Activated naive CD4-positive, alpha-beta T cell treated with anti-CD3 and anti-CD28 coated beads, Interleukin-2, amount 10 ng/mL, durations not matched to agents 7 days and 5 days (primary cell): ENCODE measurements at regions not wholly inside any gene's neighbourhood (a gene's known extent, or its start where the extent isn't known, plus 50 kb on each side); places are given as distances from the start of the nearest gene placed in this dataset.
"Not testable (repeated sequence)": the region's sequence is repeated elsewhere in the genome, so short reads cannot be mapped to it uniquely, and the experiment has no call there.

ENCODE experiments used
- CTCF ChIA-PET: fragments of 350-600 bp; sonication (Branson Sonifier 250); formaldehyde crosslinking; loops from one replicate; lab custom pipeline; 2021; ENCODE audit warnings: antibody characterized with exemption; lab: Charles Lee
- DNase-seq: peaks from one replicate; pipeline ENCODE4 v3.0.0-alpha.2; 2020
- H3K27ac Mint-ChIP-seq: one replicate; pipeline ENCODE4 v1.8.0; 2021; ENCODE audit warnings: mild to moderate bottlenecking, moderate library complexity, mixed read lengths
- H3K27me3 Mint-ChIP-seq: one replicate; pipeline ENCODE4 v1.8.0; 2021; ENCODE audit warnings: mild to moderate bottlenecking, mixed read lengths
- H3K36me3 Mint-ChIP-seq: one replicate; pipeline ENCODE4 v1.8.0; 2021; ENCODE audit warnings: mixed read lengths
- H3K4me1 Mint-ChIP-seq: one replicate; pipeline ENCODE4 v1.8.0; 2021; ENCODE audit warnings: mixed read lengths
- H3K4me3 Mint-ChIP-seq: one replicate; pipeline ENCODE4 v1.8.0; 2021; ENCODE audit warnings: mild to moderate bottlenecking, moderate library complexity, mixed read lengths
- H3K9me3 Mint-ChIP-seq: one replicate; pipeline ENCODE4 v1.8.0; 2021; ENCODE audit warnings: mixed read lengths

GRCh38 chr4:181793096-181793495, 450.1 kb upstream of the TENM3 start:
- H3K27me3 Mint-ChIP-seq: no peaks in the 10 kb centered on the region
- no peaks in the 10 kb centered on the region for H3K36me3 Mint-ChIP-seq
- H3K4me1 Mint-ChIP-seq: no peaks in the 10 kb centered on the region
- H3K4me3 Mint-ChIP-seq: no peak overlapping the region
- DNase-seq: no peak
- CTCF ChIA-PET: no interaction called here
- peaks cover 21% of the 10 kb centered on the region for H3K9me3 Mint-ChIP-seq
- H3K27ac Mint-ChIP-seq: no peak overlapping the region

DNA sequence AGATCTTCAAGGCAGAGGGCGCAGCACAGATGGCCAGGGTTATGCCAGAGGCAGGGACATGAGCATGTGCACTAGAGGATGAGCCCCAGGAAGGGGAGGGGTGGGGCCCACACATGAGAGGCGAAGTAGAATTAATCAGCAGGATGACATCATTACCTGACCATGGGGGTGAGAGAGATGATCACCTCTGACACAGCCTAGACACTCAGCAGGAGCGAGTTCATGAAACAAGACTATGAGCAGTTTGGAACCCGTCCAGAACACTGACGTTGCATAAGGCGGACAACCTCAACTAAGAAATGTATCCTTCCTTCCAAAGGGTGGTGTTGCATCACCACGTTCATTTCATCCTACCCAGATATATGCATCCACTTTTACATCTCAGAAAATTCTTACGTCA, 446.7 kb upstream of the TENM3 start:
- Mint-ChIP-seq H3K4me1 (no peaks in the 10 kb centered on the region), H3K9me3 (peaks cover 19% of the 10 kb centered on the region), H3K4me3 (no peak overlapping the region), H3K27me3 (no peaks in the 10 kb centered on the region), H3K36me3 (no peaks in the 10 kb centered on the region), H3K27ac (no peak overlapping the region)
- DNase-seq: no peak
- CTCF ChIA-PET: no interaction called here

DNA sequence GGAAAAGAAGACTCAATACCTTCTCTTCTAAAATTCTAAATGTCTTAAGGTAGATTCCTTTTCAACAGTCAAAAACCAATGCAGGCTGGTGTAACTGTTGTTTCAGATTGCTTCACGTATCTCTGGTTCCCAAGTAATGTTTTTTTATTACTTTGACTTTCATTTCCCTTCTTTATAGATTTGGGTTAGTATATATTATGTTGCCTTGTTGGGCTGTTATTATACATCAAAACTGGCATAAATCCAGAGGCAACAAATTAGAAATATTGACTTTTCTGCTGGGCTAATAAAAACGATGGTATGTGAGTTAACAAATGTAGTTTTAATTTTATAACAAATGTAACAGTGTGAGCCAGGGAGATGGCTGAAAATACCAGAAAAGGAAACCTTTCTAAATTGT, 444.7 kb upstream of the TENM3 start:
- H3K27me3 Mint-ChIP-seq: no peaks in the 10 kb centered on the region
- no peak for DNase-seq
- no peak overlapping the region for H3K4me3 Mint-ChIP-seq
- CTCF ChIA-PET: no interaction called here
- H3K27ac Mint-ChIP-seq: no peak overlapping the region
- peaks cover 19% of the 10 kb centered on the region for H3K9me3 Mint-ChIP-seq
- no peaks in the 10 kb centered on the region for H3K36me3 Mint-ChIP-seq
- no peaks in the 10 kb centered on the region for H3K4me1 Mint-ChIP-seq

DNA sequence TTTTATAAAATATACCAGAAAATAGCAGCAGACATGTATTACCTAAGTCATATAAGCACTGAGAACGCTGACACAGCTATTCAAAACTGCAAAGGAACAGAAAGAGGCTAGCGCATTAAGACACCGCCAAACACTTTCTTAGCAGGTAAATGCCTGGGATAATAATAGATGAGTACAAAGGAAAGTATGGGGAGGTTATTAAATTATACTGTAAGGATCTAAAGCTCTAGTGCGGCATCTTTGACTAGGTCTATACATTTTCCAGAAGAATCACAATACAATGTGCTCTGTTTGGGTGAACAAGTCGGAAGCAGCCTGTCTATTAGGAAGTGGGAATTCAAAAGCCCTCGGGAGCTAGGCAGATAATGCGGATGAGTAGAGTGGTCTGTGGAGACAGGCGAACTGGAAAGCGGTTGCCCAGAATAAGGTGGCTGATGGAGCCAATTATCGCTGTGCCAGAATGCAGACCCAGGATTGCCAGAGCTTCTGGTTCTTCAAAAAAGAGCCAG, 443.6 kb upstream of the TENM3 start:
- H3K4me1 Mint-ChIP-seq: no peaks in the 10 kb centered on the region
- H3K27me3 Mint-ChIP-seq: no peaks in the 10 kb centered on the region
- no peak overlapping the region for H3K27ac Mint-ChIP-seq
- CTCF ChIA-PET: no interaction called here
- DNase-seq: no peak
- no peak overlapping the region for H3K4me3 Mint-ChIP-seq
- peaks cover 17% of the 10 kb centered on the region for H3K9me3 Mint-ChIP-seq
- H3K36me3 Mint-ChIP-seq: no peaks in the 10 kb centered on the region

GRCh38 chr4:181802207-181802606, 441.0 kb upstream of the TENM3 start:
- Mint-ChIP-seq H3K27me3 (no peaks in the 10 kb centered on the region), H3K4me1 (no peaks in the 10 kb centered on the region), H3K36me3 (no peaks in the 10 kb centered on the region), H3K9me3 (peaks cover 6% of the 10 kb centered on the region), H3K4me3 (no peak overlapping the region), H3K27ac (no peak overlapping the region)
- DNase-seq: no peak
- CTCF ChIA-PET: no interaction called here

GRCh38 chr4:181807771-181808170, 435.4 kb upstream of the TENM3 start:
- H3K36me3 Mint-ChIP-seq: no peaks in the 10 kb centered on the region
- H3K9me3 Mint-ChIP-seq: peaks cover 6% of the 10 kb centered on the region
- DNase-seq: no peak
- H3K4me3 Mint-ChIP-seq: no peak overlapping the region
- H3K4me1 Mint-ChIP-seq: no peaks in the 10 kb centered on the region
- CTCF ChIA-PET: no interaction called here
- H3K27me3 Mint-ChIP-seq: no peaks in the 10 kb centered on the region
- H3K27ac Mint-ChIP-seq: no peak overlapping the region

GRCh38 chr4:181810711-181811110, 432.5 kb upstream of the TENM3 start:
- no peak for DNase-seq
- no peaks in the 10 kb centered on the region for H3K27me3 Mint-ChIP-seq
- H3K9me3 Mint-ChIP-seq: peaks cover 11% of the 10 kb centered on the region
- no peaks in the 10 kb centered on the region for H3K4me1 Mint-ChIP-seq
- H3K4me3 Mint-ChIP-seq: no peak overlapping the region
- no peaks in the 10 kb centered on the region for H3K36me3 Mint-ChIP-seq
- CTCF ChIA-PET: no interaction called here
- H3K27ac Mint-ChIP-seq: no peak overlapping the region

GRCh38 chr4:181811550-181811949, 431.7 kb upstream of the TENM3 start:
- H3K36me3 Mint-ChIP-seq, H3K27ac Mint-ChIP-seq, H3K27me3 Mint-ChIP-seq, H3K4me1 Mint-ChIP-seq, H3K4me3 Mint-ChIP-seq, DNase-seq, H3K9me3 Mint-ChIP-seq, CTCF ChIA-PET: not testable (repeated sequence)

DNA sequence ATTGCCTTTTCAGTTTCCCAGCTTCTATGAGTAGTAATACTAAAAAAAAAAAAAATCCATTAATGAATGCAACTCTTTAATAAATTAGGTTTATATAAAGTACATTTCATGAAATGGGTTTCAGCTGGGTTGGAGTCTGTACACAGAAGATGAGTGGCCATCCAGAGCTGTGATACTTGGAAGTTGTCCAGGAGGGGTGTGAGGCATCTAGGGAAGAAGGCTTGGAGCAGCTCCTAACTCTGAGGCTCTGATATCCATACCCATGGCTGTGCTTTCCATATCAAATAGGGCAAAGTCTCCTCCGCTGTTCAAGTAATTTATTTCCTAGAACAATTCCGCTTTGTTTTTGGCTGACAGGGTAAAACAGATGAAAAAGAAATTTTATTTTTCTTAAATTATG, 423.3 kb upstream of the TENM3 start:
- Mint-ChIP-seq H3K27ac (no peak overlapping the region), H3K27me3 (no peaks in the 10 kb centered on the region), H3K36me3 (no peaks in the 10 kb centered on the region), H3K9me3 (peaks cover 4% of the 10 kb centered on the region), H3K4me1 (no peaks in the 10 kb centered on the region), H3K4me3 (no peak overlapping the region)
- CTCF ChIA-PET: interaction anchor here (0.6 kb wide), 1 partner anchor 1478 kb away, joined by 4 read pairs; no protein-coding TSS in a partner anchor
- DNase-seq: no peak

- CTCF ChIA-PET: interaction anchor here (0.6 kb wide), 1 partner anchor 1477 kb away, joined by 4 read pairs; no protein-coding TSS in a partner anchor
- Mint-ChIP-seq H3K4me1 (no peaks in the 10 kb centered on the region), H3K4me3 (no peak overlapping the region), H3K27ac (no peak overlapping the region), H3K9me3 (peaks cover 4% of the 10 kb centered on the region), H3K27me3 (no peaks in the 10 kb centered on the region), H3K36me3 (no peaks in the 10 kb centered on the region)
- no peak for DNase-seq
Measured at GRCh38 chr4:181820553-181820952, 422.6 kb upstream of the TENM3 start.

GRCh38 chr4:181821039-181822004, 421.9 kb upstream of the TENM3 start:
- Mint-ChIP-seq H3K4me3 (no peak overlapping the region), H3K9me3 (peaks cover 4% of the 10 kb centered on the region), H3K36me3 (no peaks in the 10 kb centered on the region), H3K27ac (no peak overlapping the region), H3K27me3 (no peaks in the 10 kb centered on the region), H3K4me1 (no peaks in the 10 kb centered on the region)
- CTCF ChIA-PET: no interaction called here
- DNase-seq: no peak

DNA sequence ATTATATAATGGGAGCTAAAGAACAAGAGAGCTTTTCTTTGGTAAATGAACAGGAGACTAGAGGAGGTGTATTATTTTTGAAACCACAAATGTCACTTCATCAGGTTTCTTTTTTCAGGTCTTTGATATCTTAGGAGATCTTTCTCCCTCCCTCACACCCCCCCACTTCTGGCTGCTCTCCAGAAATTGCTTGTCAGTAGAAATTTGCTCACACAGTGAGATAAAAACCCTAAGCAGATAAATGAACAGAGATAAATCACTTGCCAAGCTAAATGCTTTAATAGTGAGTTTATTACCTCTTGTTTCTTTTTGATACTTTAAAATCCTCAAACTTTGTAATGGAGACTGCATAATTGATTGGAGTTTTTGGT, 421.2 kb upstream of the TENM3 start:
- H3K27me3 Mint-ChIP-seq: no peaks in the 10 kb centered on the region
- H3K36me3 Mint-ChIP-seq: no peaks in the 10 kb centered on the region
- H3K4me3 Mint-ChIP-seq: no peak overlapping the region
- no peaks in the 10 kb centered on the region for H3K4me1 Mint-ChIP-seq
- no peak overlapping the region for H3K27ac Mint-ChIP-seq
- DNase-seq: no peak
- H3K9me3 Mint-ChIP-seq: peaks cover 4% of the 10 kb centered on the region
- CTCF ChIA-PET: no interaction called here

DNA sequence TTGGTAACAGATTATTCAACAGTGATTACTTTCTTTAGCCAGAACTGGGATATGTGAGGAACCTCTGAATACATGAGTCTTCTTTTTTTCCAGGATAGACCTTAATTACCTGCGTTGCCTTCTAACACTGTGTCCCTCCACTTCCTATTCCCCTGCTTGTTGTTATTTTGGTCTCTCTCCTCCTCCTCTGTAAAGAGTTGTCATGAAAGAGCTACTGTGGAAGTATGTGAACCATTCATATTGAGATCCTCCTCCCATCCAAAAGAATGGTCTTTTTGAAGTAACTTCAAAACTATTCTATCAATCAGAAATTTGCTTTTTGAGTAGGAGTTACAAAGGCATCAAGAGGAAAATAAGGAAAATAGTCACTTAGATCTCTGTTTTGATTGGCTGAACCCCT, 420.0 kb upstream of the TENM3 start:
- Mint-ChIP-seq H3K27me3 (no peaks in the 10 kb centered on the region), H3K27ac (no peak overlapping the region), H3K4me1 (no peaks in the 10 kb centered on the region), H3K4me3 (no peak overlapping the region), H3K36me3 (no peaks in the 10 kb centered on the region), H3K9me3 (peaks cover 4% of the 10 kb centered on the region)
- no peak for DNase-seq
- CTCF ChIA-PET: no interaction called here

- CTCF ChIA-PET: no interaction called here
- H3K36me3 Mint-ChIP-seq: no peaks in the 10 kb centered on the region
- no peaks in the 10 kb centered on the region for H3K27me3 Mint-ChIP-seq
- no peak for DNase-seq
- H3K4me1 Mint-ChIP-seq: no peaks in the 10 kb centered on the region
- no peak overlapping the region for H3K27ac Mint-ChIP-seq
- H3K4me3 Mint-ChIP-seq: no peak overlapping the region
- peaks cover 5% of the 10 kb centered on the region for H3K9me3 Mint-ChIP-seq
Measured at GRCh38 chr4:181823645-181824044, 419.6 kb upstream of the TENM3 start.

GRCh38 chr4:181825564-181825963, 417.6 kb upstream of the TENM3 start:
- no peaks in the 10 kb centered on the region for H3K36me3 Mint-ChIP-seq

More at GRCh38 chr4:181825564-181825963, 417.6 kb upstream of the TENM3 start:
- DNase-seq: no peak
- H3K27ac Mint-ChIP-seq: no peak overlapping the region
- CTCF ChIA-PET: no interaction called here
- no peaks in the 10 kb centered on the region for H3K27me3 Mint-ChIP-seq
- peaks cover 2% of the 10 kb centered on the region for H3K9me3 Mint-ChIP-seq
- H3K4me1 Mint-ChIP-seq: no peaks in the 10 kb centered on the region
- no peak overlapping the region for H3K4me3 Mint-ChIP-seq
